HG03097 (cell line): ENCODE measurements at regions not wholly inside any gene's neighbourhood (a gene's known extent, or its start where the extent isn't known, plus 50 kb on each side); places are given as distances from the start of the nearest gene placed in this dataset.
"Not testable (repeated sequence)": the region's sequence is repeated elsewhere in the genome, so short reads cannot be mapped to it uniquely, and the experiment has no call there.

Source experiments
- ATAC-seq: cut with Tn5 transposase; IDR thresholded peaks from one replicate; pipeline ENCODE4 v1.9.1; 2021; ENCODE audit not compliant: unreplicated experiment, low FRiP score

DNA sequence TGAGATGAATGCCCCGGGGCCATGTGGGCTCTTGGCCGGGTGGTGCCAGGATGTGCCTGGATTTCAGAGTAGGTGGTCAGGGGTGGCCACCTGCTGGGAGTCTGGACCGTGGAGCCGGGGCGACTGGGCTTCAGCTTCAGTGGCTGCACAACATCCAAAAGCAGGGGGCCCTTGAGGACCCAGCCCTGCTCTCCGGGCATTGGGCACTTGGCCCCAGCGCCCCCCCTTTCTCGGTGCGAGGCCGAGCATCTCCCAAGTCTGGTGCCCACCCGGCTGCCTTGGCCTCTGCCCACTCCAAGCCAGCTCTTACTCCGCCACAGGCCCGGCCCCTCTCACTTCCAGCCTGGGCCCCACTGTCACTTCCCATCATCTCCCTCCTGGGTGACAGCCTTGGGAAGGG lies 4429.0 kb upstream of the TPTE start:
- ATAC-seq, result not testable (repeated sequence)

DNA sequence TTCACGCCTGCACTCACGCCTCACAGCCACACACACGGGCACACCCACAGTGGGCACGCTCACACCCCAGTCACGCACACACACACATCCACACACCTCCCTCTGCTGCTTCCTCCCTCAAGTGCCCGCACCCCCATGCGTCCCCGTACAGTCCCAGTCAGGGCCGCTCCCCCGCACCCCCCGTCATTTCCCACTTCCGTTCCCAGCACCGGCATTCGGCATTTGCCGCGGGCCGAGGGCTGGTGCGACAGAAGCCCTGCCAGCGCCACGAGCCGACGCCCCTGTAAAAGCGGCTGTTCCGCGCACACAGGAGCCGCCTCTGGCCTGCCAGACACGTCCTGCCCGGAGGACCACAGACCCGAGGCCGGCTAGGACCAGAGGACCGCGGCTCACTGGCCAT lies 4428.0 kb upstream of the TPTE start:
- not testable (repeated sequence) for ATAC-seq

DNA sequence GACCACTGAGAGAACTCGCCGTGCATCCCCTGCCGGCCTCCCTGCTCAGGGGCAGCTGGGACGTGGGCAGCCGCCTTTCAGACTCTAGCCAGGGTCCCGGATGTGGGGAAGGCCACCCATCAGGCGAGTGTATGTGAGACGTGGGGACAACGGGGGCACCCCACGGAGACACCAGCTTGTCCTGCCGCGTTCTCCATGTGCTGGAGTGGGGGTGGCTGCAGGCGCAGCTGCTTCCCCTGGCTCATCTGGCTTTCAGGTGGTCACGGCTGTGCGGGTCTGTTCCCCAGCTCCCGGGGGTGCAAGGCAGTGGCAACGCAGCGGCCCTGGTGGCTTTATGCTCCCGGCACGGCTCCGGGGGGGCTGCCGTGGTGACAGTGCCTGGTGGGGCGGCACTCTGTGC lies 4427.5 kb upstream of the TPTE start:
- ATAC-seq, result not testable (repeated sequence)

DNA sequence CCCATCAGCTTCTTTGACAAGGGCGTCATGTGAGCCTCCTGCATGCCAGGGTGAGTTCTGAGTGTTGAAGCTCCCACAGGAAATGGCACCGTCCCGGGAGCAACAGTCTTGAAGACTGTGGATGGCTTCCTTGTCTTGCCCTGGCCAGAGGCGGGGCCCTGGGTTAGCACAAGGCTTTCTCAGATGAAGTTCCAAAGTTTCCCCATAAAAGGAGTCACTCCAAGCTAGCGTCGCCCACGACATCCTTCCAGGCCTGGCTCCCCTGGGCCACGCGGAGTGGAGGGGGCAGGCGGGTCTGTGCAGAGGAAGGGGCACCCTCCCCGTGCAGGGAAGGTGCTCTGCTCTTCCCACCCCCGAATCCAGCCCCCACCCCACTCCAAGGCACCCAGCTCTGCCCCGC lies 4426.1 kb upstream of the TPTE start:
- not testable (repeated sequence) for ATAC-seq

DNA sequence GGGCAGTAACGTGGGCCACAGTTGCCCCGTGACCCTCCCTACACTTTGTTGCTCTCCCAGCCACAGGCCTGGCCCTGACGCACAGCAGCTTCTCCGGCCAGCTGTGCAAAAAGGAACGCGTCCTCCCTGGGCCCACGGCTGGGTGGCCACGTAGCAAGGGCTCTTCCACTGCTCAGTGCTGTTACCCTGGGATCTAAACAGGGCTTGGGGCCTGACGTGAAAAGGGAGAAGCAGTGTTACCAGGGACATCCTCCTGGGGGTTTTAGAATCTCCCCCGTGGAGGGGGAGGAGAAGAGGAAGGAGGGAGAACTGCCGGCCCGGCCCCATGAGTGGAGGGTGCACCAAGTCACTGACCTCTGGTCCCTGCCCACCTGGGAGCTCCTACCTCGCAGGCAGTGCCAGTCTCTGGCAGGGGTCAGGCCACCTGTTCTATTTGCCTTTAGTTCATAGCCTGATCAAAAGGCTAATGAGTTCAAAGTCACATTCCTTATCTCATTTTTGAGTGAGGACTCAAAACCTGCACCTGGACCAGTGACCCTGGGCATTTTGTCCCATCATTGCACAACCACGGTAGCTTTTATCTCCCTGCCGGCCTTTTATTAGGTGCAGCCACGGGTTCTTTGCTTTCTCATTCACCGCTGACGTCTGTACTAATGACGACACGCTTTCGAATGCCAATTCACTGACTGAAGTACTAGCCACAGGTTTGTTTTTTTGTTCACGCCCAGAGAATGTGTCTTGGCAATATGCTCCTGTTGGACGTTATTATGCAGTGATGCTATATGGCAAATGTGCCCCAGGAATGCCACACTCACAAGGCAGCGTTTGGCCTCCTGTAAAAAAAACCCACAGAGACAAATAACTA lies 4424.6 kb upstream of the TPTE start:
- not testable (repeated sequence) for ATAC-seq

DNA sequence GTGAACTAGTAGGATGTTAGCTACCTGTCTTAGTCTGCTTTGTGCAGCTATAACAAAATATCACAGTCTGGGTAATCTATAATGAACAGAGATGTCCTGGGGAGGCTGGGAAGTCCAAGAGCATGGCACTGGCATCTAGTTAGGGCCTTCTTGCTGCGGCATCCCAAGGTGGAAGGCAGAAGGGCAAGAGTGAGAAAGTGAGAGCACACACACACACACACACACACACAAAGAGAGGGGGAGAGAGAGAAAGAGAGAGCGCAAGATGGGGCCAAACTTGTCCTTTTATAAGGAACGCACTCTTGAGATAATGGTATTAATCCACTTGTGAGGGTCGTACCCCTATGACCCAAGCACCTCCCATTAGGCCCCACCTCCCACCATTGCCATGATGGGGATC lies 4423.6 kb upstream of the TPTE start:
- ATAC-seq, result not testable (repeated sequence)

DNA sequence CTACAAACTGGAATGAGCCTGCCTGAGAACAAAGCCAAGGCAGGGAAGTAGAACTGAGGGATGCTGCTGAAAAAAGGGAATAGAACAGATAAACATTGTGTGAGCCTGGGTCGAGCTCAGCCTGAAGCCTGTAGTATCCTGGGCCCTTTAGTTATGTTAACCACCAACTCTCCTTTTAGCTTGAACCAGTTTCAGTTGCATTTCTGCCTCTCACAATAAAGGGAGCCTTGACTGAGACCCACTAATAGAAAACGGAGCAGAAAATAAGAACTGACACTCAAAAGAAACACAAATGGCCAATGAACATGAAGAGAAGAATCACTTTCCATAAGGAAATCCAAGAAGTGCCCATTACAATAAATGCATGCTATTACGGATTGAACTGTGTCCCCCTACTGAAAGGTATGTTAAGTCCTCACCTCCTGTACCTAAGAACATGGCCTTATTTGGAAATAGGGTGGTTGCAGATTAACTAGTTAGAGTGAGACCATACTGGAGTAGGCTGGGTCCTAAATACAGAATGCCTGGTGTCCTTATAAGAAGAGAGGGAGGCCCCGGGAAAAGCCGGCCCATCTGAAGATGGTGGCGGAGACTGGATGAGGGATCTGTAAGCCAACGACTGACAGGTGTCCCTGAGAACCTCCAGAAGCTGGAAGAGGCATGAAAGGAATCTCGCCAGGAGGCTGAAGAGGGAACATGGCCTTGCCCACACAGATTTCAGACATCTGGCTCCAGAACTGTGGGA lies 4423.0 kb upstream of the TPTE start:
- ATAC-seq, result not testable (repeated sequence)

DNA sequence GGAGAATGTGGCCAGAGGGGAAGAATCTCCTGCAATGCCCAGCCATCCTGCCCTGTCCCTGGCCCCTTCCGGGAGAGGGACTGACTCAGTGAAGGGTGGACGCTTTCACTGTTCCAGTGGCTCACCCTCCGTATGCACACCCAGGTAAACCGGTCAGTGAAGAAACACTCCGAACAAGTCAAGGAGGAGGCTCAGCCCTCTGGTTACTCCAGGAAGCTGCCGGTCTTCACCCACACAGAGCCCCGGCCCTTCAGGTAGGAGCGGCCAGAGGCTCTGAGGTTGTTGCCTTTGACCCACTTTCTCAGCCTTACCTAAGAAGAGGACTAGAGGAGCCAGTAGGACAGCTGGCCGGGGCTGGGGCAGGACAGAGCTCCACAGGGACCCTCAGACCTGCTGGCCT lies 4419.8 kb upstream of the TPTE start:
- ATAC-seq, result not testable (repeated sequence)

DNA sequence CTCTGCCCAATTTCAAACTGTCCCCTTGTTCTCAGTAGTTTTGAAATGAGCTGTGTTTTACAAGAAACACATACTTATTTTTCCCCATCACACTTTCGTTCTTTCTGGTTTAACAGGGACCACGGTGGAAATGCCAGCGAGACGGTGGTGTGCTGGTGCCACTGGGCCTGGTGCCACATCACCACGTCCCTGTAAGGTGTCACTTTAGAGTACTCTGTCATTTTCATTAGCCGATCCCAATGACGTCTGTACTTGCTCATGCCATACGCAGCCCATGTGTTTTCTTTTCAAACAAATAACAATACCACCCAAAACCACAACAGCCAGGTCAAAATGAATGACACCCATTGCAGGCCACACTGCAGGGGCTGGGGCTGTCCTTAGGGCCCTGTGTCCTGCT lies 4416.8 kb upstream of the TPTE start:
- not testable (repeated sequence) for ATAC-seq

DNA sequence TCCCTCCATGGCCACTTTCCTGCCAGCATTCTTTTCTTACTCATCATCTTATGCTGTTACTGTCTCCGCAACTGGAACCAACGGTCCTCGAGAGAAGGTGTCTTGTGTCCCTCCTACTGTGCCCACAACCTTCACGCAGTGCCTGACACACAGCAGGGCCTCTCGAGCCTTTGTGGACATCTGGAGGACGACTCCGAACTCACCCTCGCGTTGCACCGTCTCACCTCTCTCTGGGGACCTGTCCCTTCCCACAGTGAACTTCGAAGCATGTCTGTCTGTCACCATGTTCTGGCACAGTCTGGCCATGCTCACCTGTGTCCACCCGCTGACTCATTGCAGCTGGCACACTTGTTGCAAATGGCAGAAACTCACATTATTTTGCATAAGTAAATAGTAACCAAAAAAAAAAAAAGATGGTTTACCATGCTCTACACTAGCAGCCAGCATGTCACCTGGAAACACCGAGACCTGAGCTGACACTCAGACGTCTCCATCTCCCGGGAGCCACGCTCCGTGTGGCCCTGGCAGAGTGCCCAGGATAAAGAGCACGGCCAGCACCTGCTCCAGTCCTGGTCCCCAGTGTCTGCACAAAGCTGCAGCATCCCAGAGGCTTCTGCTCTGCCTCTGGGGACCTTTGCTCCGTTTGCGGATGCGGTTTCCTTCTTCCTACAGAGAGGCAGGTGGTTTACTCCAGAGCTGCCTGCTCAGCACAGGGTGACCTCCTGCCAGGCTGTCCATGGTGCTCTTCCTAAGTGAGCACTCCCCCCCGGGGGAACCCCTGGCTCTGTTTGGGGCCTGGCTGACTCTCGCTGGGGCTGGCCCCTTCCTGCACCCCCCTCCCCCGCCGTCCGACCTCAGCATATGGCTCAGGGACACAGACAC lies 4414.5 kb upstream of the TPTE start:
- ATAC-seq, result not testable (repeated sequence)

DNA sequence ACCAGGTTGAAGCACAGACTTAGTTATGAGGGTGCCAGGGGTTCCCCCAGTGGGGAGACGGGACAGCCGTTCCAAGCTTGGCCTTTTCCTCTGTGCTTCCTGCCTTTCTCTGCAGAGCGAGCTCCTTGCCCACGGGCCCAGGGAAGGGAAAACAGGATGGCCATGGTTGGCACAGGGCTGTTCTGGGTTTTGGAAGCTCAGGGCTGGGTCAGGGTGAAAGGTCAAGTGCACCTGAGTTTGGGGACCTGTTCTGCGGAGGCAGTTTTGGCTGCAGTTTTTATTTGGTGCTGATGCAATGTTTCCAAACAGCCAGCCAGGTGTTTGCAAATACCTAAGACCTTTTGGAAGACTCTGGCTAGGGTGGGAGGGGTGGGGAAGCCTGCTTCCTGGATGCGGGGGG lies 4412.5 kb upstream of the TPTE start:
- not testable (repeated sequence) for ATAC-seq

DNA sequence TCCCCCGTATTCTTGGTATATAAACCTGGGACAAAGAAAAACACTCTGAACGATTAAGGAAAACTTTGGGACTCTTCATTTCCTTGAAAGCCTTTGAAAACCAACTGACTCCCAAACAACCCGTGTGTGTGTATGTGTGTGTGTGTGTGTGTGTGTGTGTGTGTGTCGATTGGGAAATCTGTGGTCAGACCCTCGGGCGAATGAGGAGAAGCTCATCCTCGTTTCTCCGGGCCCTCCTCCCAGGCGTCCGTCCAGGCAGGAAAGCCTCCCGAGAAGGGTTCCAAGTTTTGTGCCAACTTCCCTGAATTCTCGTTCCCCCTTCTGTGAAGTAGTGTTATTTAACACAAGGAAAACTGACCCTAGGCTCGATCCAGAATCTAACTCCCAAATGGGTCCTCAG lies 4411.6 kb upstream of the TPTE start:
- not testable (repeated sequence) for ATAC-seq

DNA sequence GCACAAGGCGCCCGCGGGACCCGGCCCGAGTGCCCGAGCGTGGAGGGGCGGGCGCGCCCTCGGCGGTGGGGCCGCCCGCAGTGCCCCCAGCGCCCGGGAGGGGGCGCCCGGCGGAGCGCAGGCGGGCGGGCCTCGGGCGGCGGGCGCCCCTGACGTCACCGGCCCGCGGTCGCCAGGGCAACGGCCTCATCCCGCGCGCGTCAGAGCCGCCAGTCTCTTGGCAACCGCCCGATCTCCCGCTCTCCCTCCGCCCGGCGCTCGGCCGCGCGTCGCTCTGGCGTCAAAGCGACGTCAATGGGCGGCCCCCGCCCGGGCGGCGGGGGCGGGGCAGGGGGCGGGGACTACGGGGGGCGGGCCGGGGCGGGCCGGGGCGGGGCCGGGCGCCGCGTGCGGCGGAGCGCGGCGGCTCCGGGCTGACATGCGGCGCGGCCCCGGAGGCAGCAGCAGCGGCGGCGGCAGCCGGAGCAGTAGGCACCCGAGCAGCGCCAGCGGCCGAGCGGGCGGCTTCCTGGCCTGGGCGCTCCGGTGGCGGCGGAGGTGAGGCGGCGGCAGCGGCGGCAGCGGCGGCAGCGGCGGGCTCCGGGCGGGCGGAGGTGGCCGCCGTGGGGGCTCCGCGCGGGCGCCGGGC lies 4410.6 kb upstream of the TPTE start:
- ATAC-seq, result peak; percentile 74

DNA sequence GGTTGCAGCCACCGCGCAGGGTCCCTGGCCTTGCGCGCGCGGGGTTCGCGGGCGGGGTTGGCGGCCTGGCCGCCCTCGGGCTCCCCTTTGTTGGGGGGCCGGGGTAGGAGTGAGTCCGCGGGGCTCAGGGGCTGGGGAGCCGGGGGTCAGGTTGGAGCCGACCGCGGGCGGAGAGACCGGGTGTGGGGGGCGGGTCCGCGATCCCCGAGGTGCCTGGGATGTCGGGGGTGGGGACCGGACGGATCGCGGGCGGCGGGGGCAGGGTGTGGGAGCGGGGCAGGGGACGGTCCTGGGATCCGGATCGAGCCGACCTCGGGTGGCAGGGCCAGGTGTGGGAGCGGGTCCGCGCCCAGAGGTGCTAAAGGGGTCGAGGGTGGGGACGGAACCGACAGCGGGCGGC lies 4410.0 kb upstream of the TPTE start:
- peak; percentile 4 for ATAC-seq

DNA sequence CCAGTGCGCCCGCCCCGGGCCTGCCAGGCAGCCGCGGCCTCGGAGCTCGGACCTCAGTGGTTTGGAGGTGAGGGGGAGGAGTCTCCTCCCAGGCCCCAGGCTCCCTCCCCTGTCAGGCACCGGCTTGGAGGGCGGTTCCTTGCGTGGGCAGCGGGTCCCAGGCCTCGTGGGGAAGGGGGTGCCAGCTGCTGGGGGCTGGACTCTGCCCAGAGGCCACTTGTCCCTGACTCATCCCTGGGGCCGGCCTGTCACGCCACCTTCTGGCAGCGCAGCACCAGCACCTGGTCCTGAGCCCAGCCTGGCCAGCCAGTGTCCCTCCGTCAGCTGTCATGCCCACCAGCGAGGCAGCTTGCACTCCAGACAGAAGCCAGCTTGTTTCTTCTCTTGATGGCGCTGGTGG lies 4403.0 kb upstream of the TPTE start:
- ATAC-seq, result not testable (repeated sequence)

DNA sequence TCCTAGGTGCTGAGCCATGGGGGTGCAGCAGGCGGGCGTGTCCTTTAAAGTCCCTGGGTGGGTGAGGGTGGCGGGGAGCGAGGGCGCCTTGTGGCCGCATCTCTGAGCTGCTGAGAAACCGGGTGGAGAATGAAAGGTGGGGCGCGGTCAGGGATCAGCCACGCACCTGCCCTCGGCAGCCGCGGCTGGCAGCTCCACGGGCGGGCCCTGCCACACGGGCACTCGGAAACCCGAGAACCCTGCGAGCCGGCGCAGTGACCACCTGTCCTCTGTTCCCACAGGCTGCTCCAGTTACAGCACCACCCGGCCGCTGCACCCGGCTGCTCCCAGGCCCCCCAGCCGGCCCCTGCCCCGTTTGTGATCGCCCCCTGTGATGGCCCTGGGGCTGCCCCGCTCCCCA lies 4400.5 kb upstream of the TPTE start:
- ATAC-seq, result not testable (repeated sequence)

DNA sequence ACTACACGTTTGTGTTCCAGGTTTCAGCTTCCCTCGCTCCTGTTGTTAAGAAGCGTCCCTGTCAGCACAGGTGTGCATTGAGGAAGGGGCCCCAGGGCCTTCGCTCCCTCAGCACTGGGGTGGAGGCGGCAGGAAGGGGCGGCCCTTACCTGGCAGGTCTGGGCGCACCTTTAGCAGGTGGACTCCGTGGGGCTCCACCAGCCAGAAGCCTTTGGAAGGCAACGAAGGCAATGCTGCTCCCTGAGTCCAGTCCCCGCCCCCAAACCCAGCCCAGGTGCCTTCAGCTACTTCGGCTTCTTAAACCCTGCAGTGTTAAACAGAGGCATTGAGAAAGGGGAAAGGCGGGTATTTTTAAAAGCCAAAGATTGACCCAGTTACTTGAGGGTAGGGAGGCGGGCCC lies 4398.8 kb upstream of the TPTE start:
- ATAC-seq, result not testable (repeated sequence)

DNA sequence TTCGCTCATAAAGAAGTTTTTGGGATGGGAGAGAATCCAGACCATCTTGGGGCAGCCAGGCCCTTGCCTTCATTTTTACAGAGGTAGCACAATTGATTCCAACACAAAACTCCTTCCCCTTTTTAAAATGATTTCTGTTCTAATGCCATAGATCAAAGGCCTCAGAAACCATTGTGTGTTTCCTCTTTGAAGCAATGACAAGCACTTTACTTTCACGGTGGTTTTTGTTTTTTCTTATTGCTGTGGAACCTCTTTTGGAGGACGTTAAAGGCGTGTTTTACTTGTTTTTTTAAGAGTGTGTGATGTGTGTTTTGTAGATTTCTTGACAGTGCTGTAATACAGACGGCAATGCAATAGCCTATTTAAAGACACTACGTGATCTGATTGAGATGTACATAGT lies 4398.2 kb upstream of the TPTE start:
- ATAC-seq, result not testable (repeated sequence)

DNA sequence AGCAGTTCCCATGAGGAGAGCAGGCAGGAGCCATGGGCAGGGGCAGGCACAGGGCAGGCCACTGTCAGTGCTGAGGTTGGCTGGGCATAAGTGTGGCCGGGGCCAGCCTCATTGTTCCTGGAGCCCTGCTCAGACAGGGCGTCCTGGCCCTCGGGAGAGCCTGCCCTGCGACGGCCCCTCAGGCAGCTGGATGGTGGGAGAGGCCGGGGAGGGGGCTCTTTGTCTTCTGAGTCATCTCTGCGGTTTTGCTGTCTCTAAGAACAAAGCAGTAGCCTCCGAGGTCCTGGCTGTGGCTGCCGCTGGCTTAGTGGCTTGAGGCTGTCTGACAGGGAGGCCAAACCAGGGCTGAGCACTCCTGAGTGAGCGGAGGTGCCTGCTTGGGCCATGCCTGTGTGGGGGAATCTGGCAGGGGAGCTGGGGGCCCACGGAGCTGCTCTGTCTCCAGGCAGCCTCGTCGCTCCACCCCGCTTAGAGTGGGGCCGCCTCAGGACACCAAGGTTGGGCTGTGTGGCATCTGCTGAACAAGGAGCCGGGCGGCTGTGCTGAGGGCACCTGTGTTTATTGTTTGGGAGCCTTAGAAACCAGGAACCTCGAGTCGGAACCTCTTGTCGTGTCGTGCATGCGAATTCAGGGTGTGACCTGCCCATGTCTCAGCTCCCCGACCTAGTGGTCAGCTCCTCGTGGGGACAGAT lies 4395.7 kb upstream of the TPTE start:
- not testable (repeated sequence) for ATAC-seq
